Right lobe of liver (tissue), 6 donors: ENCODE measurements at regions not wholly inside any gene's neighbourhood (a gene's known extent, or its start where the extent isn't known, plus 50 kb on each side); places are given as distances from the start of the nearest gene placed in this dataset.

ENCODE experiments used
- ATAC-seq, 4 donors: fragments of 200-7000 bp; cut with Tn5 transposase; one replicate each; pipeline ENCODE4 v1.9.1; 2020; ENCODE audit warnings: mild to moderate bottlenecking in 4 of 4, moderate library complexity in 4 of 4
- DNase-seq, 3 donors: peaks; one replicate each; pipeline ENCODE4 v3.0.0-alpha.2; 2020
- H3K27ac ChIP-seq, 3 donors: fragments of 200-600 bp; one replicate each; pipeline ENCODE4 v1.8.0; 2022
- H3K27me3 ChIP-seq, 2 donors: fragments of 200-600 bp; one replicate each; pipeline ENCODE4 v1.8.0; 2022
- H3K36me3 ChIP-seq, 4 donors: fragments of 200-600 bp; sonication (generic) in 1 of 4; one replicate each; pipeline versions ENCODE4 v1.5.1 to v1.8.0; 2017 to 2022; ENCODE audit warnings: control low read depth in 1 of 4
- H3K4me1 ChIP-seq, 4 donors: fragments of 200-600 bp; sonication (generic) in 1 of 4; one replicate each; pipeline versions ENCODE4 v1.5.1 to v1.8.0; 2017 to 2022; ENCODE audit warnings: control low read depth in 1 of 4
- H3K4me3 ChIP-seq, 3 donors: fragments of 200-600 bp; one replicate each; pipeline ENCODE4 v1.8.0; 2022
- H3K9me3 ChIP-seq, 4 donors: fragments of 200-600 bp; sonication (generic) in 1 of 4; one replicate each; pipeline versions ENCODE4 v1.5.1 to v1.8.0; 2017 to 2022; ENCODE audit warnings: control low read depth in 1 of 4
- CTCF ChIP-seq, 4 donors: fragments of 200-600 bp in 3 of 4; fragments of 450-650 bp in 1 of 4; IDR thresholded peaks; one replicate each; pipeline versions ENCODE4 v1.5.1 to v1.8.0; 2016 to 2022; ENCODE audit warnings: antibody characterized with exemption in 4 of 4, mild to moderate bottlenecking in 2 of 4
- POLR2A ChIP-seq: fragments of 450-650 bp; IDR thresholded peaks from one replicate; pipeline ENCODE4 v1.6.1; 2017; ENCODE audit warnings: antibody characterized with exemption, mild to moderate bottlenecking
- WGBS: methylation state at CpG from one replicate; pipeline ENCODE4 v1.1.6; 2018; ENCODE audit warnings: low coverage, low lambda C conversion rate; ENCODE audit not compliant: insufficient coverage; ENCODE audit errors: missing lambda C conversion rate; 5-methylcytosine and 5-hydroxymethylcytosine counted together
- intact Hi-C, 2 donors: fragments of 100-400 bp; cut with DNase I; formaldehyde crosslinking; loops; one replicate each; pipeline versions ENCODE4 v1.11.2 to v1.14.1; 2022
- donor health status: DM: no; HTN: yes; CAD: no.
- donor health status: DM: no; HTN: no; CAD: no.
- donor health status: DM: no; HTN: no; CAD: no.
- donor health status: DM: no; HTN: yes; CAD: no.
- donor health status: DM: no; HTN: yes; CAD: no.

- H3K4me3 ChIP-seq = no peak overlapping the region
- no peaks in the 10 kb centered on the region for H3K36me3 ChIP-seq
- H3K4me1 ChIP-seq = no peaks in the 10 kb centered on the region
- no peaks in the 10 kb centered on the region for H3K27me3 ChIP-seq
- ATAC-seq = no peak
- intact Hi-C loops = no loop called here
- H3K27ac ChIP-seq = no peak overlapping the region
- DNase-seq = no peak
- TF ChIP-seq POLR2A (no peak), CTCF (IDR thresholded peaks at IDR 0.05) (no peak)
- no peaks in the 10 kb centered on the region for H3K9me3 ChIP-seq
- 18% methylated on average over 3 of the region's 3 CpGs for WGBS
These were observed 674.4 kb downstream of the NTRK3 start for GRCh38 chr15:87582169-87582568.

- DNase-seq (no peak), ATAC-seq (no peak)
- H3K27me3 ChIP-seq = no peaks in the 10 kb centered on the region
- intact Hi-C loops = no loop called here
- TF ChIP-seq CTCF (IDR thresholded peaks at IDR 0.05) (no peak), POLR2A (no peak)
- no peak overlapping the region for H3K27ac ChIP-seq
- no peaks in the 10 kb centered on the region for H3K9me3 ChIP-seq
- H3K4me1 ChIP-seq = no peaks in the 10 kb centered on the region
- 62% methylated on average over 9 of the region's 9 CpGs for WGBS
- H3K36me3 ChIP-seq = no peaks in the 10 kb centered on the region
- H3K4me3 ChIP-seq = no peak overlapping the region
These were observed 677.0 kb downstream of the NTRK3 start for GRCh38 chr15:87579537-87579936.

- no peak for ATAC-seq
- no peak for DNase-seq
- TF ChIP-seq POLR2A (no peak), CTCF (IDR thresholded peaks at IDR 0.05) (no peak)
- no peaks in the 10 kb centered on the region for H3K36me3 ChIP-seq
- 45% methylated on average over 4 of the region's 4 CpGs for WGBS
- no peaks in the 10 kb centered on the region for H3K9me3 ChIP-seq
- H3K4me1 ChIP-seq = no peaks in the 10 kb centered on the region
- H3K4me3 ChIP-seq = no peak overlapping the region
- intact Hi-C loops = no loop called here
- H3K27ac ChIP-seq = no peak overlapping the region
- no peaks in the 10 kb centered on the region for H3K27me3 ChIP-seq
These were observed 677.8 kb downstream of the NTRK3 start for GRCh38 chr15:87578776-87579175.

GRCh38 chr15:87577336-87577735 lies 679.2 kb downstream of the NTRK3 start:
- intact Hi-C loops = no loop called here
- Histone ChIP-seq H3K9me3 (no peaks in the 10 kb centered on the region), H3K4me3 (no peak overlapping the region), H3K36me3 (no peaks in the 10 kb centered on the region), H3K27ac (no peak overlapping the region), H3K4me1 (no peaks in the 10 kb centered on the region), H3K27me3 (no peaks in the 10 kb centered on the region)
- no peak for TF ChIP-seq CTCF (IDR thresholded peaks at IDR 0.05)
- no peak for TF ChIP-seq POLR2A
- ATAC-seq (no peak), DNase-seq (no peak)
- 29% methylated on average over 3 of the region's 3 CpGs for WGBS
